Fibroblast of lung (primary cell): ENCODE measurements at regions not wholly inside any gene's neighbourhood (a gene's known extent, or its start where the extent isn't known, plus 50 kb on each side); places are given as distances from the start of the nearest gene placed in this dataset.

Experiments used
- DNase-seq, 2 donors: peaks; one replicate each; pipeline versions ENCODE4 v3.0.0 to v3.0.0-alpha.2; 2010; ENCODE audit warnings: low read depth in 2 of 2
- H2AFZ ChIP-seq: 2 replicates; pipeline ENCODE4 v1.5.1; 2012; ENCODE audit warnings: low read length, control low read depth, inconsistent platforms
- H3K27ac ChIP-seq: 2 replicates; pipeline ENCODE4 v1.5.1; 2011; ENCODE audit warnings: low read length, control low read depth; ENCODE audit not compliant: insufficient read depth
- H3K27me3 ChIP-seq: 2 replicates; pipeline ENCODE4 v1.5.1; 2011; ENCODE audit warnings: mild to moderate bottlenecking, low read length; ENCODE audit not compliant: control insufficient read depth, insufficient read depth
- H3K36me3 ChIP-seq: 2 replicates; pipeline ENCODE4 v1.5.1; 2011; ENCODE audit warnings: low read length; ENCODE audit not compliant: control insufficient read depth, insufficient read depth
- H3K4me1 ChIP-seq: 2 replicates; pipeline ENCODE4 v1.5.1; 2011; ENCODE audit warnings: low read length; ENCODE audit not compliant: control insufficient read depth, insufficient read depth; ENCODE audit errors: extremely low read depth
- H3K4me2 ChIP-seq: 2 replicates; pipeline ENCODE4 v1.5.1; 2011; ENCODE audit warnings: low read length, control low read depth; ENCODE audit not compliant: insufficient read depth; ENCODE audit errors: extremely low read depth
- H3K4me3 ChIP-seq, 4 experiments: fragments of 200-600 bp in 1 of 4; sonication (generic) in 1 of 4; replicated peaks in 1 of 4; 2 replicates each; pipeline ENCODE4 v1.5.1; 2011 to 2016; ENCODE audit warnings: low read length in 4 of 4, low read depth in 3 of 4, mild to moderate bottlenecking in 3 of 4, control low read depth in 2 of 4, inconsistent platforms in 1 of 4, mixed read lengths in 1 of 4; ENCODE audit not compliant: insufficient read depth in 1 of 4; ENCODE audit errors: control extremely low read depth in 1 of 4
- H3K79me2 ChIP-seq: 2 replicates; pipeline ENCODE4 v1.5.1; 2012; ENCODE audit warnings: mild to moderate bottlenecking, low read length, inconsistent platforms; ENCODE audit not compliant: control insufficient read depth, insufficient read depth
- H3K9ac ChIP-seq: 2 replicates; pipeline ENCODE4 v1.5.1; 2011; ENCODE audit warnings: mild to moderate bottlenecking, low read length, control low read depth; ENCODE audit not compliant: insufficient read depth
- H3K9me3 ChIP-seq: 2 replicates; pipeline ENCODE4 v1.5.1; 2012; ENCODE audit warnings: low read depth, low read length; ENCODE audit not compliant: control insufficient read depth, insufficient read depth
- H4K20me1 ChIP-seq: 2 replicates; pipeline ENCODE4 v1.5.1; 2011; ENCODE audit warnings: low read length; ENCODE audit not compliant: control insufficient read depth, insufficient read depth; ENCODE audit errors: extremely low read depth
- CTCF ChIP-seq, 2 donors: IDR thresholded peaks in 1 of 2; conservative IDR thresholded peaks in 1 of 2; 1 replicate in 1 of 2; 2 replicates in 1 of 2; pipeline ENCODE4 v1.5.1; 2011 to 2012; ENCODE audit warnings: low read length in 2 of 2, control low read depth in 1 of 2, inconsistent platforms in 1 of 2, low read depth in 1 of 2, mild to moderate bottlenecking in 1 of 2
- EZH2 ChIP-seq: IDR thresholded peaks from 2 replicates; pipeline ENCODE4 v1.5.1; 2012; ENCODE audit warnings: low read length, control low read depth, mild to moderate bottlenecking; ENCODE audit errors: missing control alignments

DNA sequence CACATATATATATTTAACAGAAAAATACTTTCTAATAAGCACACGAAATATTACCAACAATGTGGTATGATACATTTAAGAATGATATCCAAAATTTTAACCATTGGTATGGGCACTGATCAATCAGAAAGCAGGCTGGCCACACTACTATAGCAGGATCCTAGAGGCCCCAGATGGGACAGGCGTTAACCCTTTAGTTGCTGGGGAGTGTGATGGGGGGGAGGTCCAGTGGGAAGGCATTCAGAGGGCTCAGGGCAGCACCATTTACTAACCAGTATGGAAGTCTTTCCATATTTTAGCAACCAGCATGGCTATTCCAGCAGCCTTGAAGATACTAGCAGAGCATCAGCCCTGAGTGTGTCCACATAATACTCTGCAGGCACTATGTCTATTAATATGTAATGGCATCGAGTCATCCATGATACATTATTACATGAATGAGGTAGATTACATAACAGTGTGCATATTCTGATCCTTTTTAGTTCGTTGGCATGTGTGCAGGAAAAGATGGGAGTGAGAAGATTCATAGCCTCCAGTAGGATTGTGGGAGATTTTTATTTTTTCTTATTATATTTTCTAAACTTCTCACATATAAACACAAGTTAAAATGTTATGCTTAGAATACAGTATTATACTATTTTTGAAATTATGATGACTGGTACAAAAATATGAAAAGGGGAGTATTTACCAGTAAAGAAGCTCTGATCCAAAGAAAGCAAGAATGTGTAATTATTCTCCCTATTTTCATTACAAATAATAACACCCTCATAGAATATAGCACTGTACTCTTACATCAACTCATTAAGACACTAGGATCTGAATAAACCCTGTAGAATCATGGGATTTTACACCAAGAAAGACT, 78.9 kb downstream of the FAM217A start:
- Histone ChIP-seq H4K20me1 (no peaks in the 10 kb centered on the region), H3K79me2 (no peaks in the 10 kb centered on the region), H3K27ac (no peak overlapping the region), H3K4me3 (no peak overlapping the region), H3K27me3 (no peaks in the 10 kb centered on the region), H3K9me3 (no peaks in the 10 kb centered on the region), H2AFZ (no peak overlapping the region), H3K4me1 (no peaks in the 10 kb centered on the region), H3K9ac (no peak overlapping the region), H3K36me3 (peaks cover 2% of the 10 kb centered on the region), H3K4me2 (no peak overlapping the region)
- no peak for DNase-seq
- no peak for TF ChIP-seq CTCF (conservative IDR thresholded peaks at IDR 0.05 in 1 of 2, IDR thresholded peaks at IDR 0.05 in 1 of 2; ENCODE audit: low read depth in 1 of 2, low read length in 2 of 2)
- no peak for TF ChIP-seq EZH2

DNA sequence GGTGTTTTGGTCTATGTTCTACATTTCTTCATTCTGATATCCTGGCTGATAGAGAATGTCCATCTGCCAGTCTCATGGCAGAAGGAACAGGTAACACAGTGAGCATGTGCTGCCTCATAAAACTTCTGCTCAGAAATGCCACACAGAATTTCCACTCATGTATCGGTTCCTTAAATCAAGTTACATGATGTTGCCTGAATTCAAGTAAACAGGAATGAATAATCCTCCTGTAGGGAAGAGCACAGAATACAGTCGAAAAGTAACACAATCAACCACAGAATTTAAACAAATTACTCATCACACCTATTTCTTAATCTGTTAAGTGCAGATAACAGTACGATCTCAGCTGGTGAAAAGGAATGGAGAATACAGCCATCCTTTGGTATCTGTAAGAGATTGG, 74.7 kb downstream of the FAM217A start:
- DNase-seq, result no peak
- Histone ChIP-seq H3K4me1 (no peaks in the 10 kb centered on the region), H3K27ac (no peak overlapping the region), H3K4me3 (no peak overlapping the region), H2AFZ (no peak overlapping the region), H3K27me3 (no peaks in the 10 kb centered on the region), H3K79me2 (peaks cover 3% of the 10 kb centered on the region), H3K9me3 (no peaks in the 10 kb centered on the region), H3K36me3 (peaks cover 2% of the 10 kb centered on the region), H3K9ac (no peak overlapping the region), H4K20me1 (no peaks in the 10 kb centered on the region), H3K4me2 (no peak overlapping the region)
- TF ChIP-seq CTCF (conservative IDR thresholded peaks at IDR 0.05 in 1 of 2, IDR thresholded peaks at IDR 0.05 in 1 of 2; ENCODE audit: low read depth in 1 of 2, low read length in 2 of 2), result no peak
- no peak for TF ChIP-seq EZH2

- H3K79me2 ChIP-seq, result peaks cover 24% of the 10 kb centered on the region
- H3K9ac ChIP-seq, result no peak overlapping the region
- TF ChIP-seq CTCF (conservative IDR thresholded peaks at IDR 0.05 in 1 of 2, IDR thresholded peaks at IDR 0.05 in 1 of 2; ENCODE audit: low read depth in 1 of 2, low read length in 2 of 2), result peak; percentile 58 to 64
- TF ChIP-seq EZH2, result no peak
Observed at GRCh38 chr6:4008324-4009047, 70.5 kb downstream of the FAM217A start.

More at GRCh38 chr6:4008324-4009047, 70.5 kb downstream of the FAM217A start:
- no peaks in the 10 kb centered on the region for H3K9me3 ChIP-seq
- H2AFZ ChIP-seq, result no peak overlapping the region
- no peaks in the 10 kb centered on the region for H3K27me3 ChIP-seq
- H3K36me3 ChIP-seq, result peaks cover under 1% of the 10 kb centered on the region
- H4K20me1 ChIP-seq, result no peaks in the 10 kb centered on the region
- H3K4me3 ChIP-seq, result no peak overlapping the region
- peak; percentile 83 to 94 for DNase-seq
- no peak overlapping the region for H3K27ac ChIP-seq
- peak overlapping the region; percentile 35 for H3K4me2 ChIP-seq
- H3K4me1 ChIP-seq, result no peaks in the 10 kb centered on the region
